ENCODE measurements at regions not wholly inside any gene's neighbourhood (a gene's known extent, or its start where the extent isn't known, plus 50 kb on each side); places are given as distances from the start of the nearest gene placed in this dataset.

DNA sequence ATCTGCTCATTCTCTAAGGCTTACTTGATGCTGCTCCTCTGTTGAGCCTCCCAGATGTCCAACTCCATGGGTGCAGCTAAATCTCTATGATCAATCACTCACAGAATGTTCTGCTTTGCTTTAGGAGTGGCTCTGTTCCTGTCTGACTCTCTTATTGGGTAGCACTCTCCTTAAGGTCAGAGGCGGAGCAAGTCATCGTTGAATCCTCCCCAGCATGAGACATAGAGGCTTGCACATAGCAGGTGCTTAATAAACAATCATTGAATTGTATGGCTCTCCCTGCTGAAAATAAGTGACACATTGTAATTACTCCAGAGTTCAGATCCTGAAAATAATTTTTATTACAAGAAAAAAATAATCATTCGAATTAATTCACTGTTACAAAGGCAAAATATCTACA, 69.7 kb downstream of the NPS start:
- TF ChIP-seq, protein P1, sequence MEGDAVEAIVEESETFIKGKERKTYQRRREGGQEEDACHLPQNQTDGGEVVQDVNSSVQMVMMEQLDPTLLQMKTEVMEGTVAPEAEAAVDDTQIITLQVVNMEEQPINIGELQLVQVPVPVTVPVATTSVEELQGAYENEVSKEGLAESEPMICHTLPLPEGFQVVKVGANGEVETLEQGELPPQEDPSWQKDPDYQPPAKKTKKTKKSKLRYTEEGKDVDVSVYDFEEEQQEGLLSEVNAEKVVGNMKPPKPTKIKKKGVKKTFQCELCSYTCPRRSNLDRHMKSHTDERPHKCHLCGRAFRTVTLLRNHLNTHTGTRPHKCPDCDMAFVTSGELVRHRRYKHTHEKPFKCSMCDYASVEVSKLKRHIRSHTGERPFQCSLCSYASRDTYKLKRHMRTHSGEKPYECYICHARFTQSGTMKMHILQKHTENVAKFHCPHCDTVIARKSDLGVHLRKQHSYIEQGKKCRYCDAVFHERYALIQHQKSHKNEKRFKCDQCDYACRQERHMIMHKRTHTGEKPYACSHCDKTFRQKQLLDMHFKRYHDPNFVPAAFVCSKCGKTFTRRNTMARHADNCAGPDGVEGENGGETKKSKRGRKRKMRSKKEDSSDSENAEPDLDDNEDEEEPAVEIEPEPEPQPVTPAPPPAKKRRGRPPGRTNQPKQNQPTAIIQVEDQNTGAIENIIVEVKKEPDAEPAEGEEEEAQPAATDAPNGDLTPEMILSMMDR (IDR thresholded peaks at IDR 0.05; ENCODE audit: low read length): no peak
- no peak for TF ChIP-seq EZH2 (IDR thresholded peaks at IDR 0.05; ENCODE audit: borderline replicate concordance, low read length)

All from OCI-LY1 (cell line).